Glomerular endothelial cell (primary cell): ENCODE measurements at regions not wholly inside any gene's neighbourhood (a gene's known extent, or its start where the extent isn't known, plus 50 kb on each side); places are given as distances from the start of the nearest gene placed in this dataset.

ENCODE experiments used
- DNase-seq: peaks from one replicate; pipeline ENCODE4 v3.0.0-alpha.2; 2011; ENCODE audit warnings: low read depth, low spot score; ENCODE audit errors: extremely low read depth

DNA sequence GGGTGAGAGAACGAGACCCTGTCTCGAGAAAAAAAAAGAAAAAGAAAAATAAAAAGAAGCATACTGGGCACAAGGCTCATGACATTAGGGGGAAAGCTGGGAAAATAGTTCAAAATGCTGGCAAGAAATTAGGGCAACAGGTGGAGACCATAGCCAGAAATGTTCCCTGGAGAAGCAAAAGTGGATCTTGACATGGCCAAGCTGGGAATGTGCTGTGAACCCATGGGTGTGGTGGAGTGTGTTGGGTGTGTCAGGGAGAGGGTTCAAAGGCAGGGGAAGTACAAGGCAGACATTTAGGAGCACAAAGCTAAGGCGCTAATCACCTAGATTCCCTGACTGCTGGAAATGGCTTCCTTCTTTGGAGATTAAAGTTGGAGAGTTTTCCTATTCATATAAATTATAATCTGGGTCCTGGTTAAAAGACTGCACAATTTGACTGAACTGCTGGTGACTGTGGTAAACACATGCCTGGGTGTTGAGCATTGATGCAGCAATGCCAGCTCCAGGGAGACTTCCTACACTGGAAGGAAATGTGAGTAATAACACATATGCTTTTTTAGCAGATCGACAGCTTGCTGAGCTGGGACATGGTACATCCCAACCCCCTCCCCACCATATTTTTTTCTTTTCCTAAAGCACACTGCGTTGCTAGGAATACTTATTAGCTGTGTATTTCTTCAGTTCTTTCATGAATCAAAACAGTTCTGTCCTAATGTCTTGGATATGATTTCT lies 70.1 kb upstream of the ARHGAP21 start:
- peak; percentile 33 for DNase-seq

DNA sequence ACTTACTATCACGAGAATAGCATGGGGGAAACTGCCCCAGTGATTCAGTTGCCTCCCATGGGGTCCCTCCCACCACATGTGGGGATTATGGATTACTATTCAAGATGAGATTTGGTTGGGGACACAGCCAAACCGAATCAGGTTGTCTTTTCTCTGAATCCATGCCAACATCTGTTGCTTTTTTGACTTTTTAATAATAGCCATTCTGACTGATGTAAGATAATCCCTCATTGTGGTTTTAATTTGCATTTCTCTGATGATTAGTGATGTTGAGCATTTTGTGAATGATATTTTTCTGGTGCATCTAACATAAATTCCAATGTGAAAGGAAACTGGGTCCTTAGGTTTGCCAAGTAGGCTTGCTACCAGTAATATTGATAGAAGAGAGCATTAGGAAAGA lies 69.0 kb upstream of the ARHGAP21 start:
- no peak for DNase-seq

DNA sequence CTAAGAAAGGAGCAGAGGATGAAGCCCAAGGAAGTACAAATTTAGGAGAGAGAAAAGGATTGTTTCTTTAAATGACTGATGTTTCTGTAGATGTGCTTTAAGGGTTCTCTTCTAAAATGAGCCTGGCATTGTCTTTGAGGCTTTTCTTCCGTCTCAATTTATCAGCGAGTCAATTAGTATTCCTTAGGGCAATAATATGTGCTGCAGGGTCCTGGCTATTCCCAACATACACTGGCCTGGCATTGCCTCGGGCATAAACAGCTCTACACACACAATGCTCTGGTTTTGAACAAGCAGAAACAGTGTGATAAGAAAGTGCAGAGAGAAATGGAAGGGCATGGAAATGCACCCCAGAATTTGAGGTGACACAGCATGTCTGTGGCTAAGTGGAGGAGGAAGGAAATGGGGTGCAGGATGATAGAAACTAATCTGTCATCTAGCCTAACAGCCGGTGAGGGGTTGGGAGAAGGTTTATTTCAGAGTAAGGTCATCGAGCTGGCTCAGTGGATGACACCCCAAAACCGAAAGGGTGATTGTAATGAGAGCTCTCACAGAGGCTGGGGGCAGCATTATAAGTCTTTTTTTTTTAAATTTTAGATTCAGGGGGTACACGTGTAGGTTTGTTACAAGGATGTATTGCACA lies 67.5 kb upstream of the ARHGAP21 start:
- DNase-seq: no peak

DNA sequence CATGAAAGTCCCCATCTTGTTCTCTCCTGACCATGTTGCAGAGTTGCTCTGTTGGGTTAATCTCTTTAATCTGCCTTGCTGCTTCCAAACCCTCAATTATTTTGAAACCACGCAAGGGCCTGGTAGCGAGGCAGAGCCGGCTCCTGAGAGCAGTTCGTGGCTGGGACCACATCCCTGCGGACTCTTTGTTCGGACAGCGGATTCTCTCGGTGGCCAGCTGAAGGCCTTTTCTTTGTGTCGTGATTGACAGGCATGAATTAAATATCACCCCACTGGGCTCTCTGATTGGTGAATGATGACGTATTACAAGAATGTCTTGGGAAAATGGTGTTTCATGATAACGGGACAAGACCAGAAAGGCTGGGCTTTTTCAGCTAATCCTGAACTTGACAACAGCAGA lies 66.9 kb upstream of the ARHGAP21 start:
- DNase-seq: no peak

DNA sequence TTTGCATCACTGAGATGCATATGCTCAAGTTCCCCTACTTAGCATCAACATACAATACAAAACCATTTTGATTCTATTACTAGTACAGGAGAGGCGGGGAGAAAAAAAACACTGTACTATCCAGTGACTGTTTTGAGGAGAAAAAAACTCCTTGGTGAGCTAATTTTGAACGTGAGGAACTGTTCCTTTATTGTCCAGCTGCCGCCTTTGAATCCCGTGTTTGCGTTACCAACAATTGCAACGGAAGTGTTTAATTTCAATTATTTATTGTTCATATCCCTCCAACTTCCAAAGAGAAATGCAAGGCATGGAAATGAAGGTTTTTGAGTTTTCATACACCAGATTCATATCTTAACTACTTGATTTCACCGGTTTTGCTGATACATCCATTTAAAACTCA lies 66.4 kb upstream of the ARHGAP21 start:
- no peak for DNase-seq

DNA sequence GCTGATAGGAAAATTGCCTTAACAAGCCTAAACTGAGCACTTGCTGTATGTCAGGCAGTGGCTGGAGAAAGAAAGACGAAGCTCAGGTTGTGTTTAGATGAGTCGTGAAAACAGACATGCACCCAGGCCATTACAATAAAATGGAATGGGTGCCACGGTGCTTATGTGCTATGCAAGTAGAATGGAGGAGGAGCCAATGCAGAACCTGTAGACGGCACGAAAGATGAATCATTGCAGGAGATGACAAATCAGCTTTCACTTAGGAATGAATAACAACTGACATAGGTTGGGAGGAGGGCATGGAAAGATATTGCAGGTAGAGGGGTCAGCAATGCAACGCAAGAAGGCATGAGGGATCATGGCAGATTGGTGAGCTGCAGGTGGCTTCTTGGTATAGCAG lies 61.2 kb upstream of the ARHGAP21 start:
- no peak for DNase-seq

DNA sequence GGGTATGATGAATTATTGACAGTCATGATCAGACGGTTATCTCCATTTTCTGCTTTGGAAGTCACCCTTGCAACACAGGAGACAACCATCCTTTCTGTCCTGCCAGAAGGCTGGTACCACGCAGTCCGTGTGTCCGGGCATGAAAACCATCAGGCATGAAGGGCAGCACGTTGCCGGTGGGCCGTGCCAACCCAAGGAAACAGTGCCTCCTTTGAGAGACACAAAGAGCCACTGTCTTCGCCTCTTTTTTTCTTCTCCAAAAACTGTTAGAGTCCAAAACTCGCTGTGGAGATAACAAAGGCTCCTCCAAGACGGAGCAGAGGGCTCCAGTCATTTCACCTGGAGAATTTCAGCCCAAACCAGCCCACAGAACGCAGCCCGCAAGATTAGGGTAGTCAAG lies 60.4 kb upstream of the ARHGAP21 start:
- no peak for DNase-seq

DNA sequence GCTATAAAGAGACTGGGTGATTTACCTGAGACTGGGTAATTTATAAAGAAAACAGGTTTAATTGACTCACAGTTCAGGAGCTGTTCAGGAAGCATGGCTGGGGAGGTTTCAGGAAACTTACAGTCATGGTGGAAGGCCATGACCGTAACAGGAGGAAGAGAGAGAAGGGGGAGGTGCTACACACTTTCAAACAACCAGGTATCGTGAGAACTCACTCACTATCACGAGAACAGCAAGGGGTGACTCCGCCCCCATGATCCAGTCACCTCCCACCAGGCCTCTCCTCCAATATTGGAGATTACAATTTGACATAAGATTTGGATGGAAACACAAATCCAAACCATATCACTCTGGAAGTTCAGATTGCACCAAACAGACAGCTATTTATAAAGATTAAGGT lies 59.8 kb upstream of the ARHGAP21 start:
- no peak for DNase-seq

DNA sequence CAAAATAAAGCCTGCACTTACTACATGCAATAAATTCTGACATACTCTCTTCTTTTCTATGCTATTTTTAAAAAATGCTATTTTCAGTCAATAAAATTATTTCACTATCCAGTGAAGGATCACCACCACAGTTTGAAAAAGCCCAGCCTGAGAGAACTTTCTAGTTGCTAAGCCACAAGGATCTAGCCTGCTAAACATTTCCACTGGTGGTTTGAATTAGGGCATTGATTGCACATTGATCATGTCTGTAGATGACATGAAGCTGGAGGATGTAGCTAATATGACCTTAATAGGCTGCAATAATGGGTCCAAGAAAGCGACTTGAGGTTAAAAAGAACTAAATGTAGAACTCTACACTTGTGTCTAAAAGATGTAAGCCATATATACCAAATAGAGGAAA lies 56.0 kb upstream of the ARHGAP21 start:
- DNase-seq: no peak

DNA sequence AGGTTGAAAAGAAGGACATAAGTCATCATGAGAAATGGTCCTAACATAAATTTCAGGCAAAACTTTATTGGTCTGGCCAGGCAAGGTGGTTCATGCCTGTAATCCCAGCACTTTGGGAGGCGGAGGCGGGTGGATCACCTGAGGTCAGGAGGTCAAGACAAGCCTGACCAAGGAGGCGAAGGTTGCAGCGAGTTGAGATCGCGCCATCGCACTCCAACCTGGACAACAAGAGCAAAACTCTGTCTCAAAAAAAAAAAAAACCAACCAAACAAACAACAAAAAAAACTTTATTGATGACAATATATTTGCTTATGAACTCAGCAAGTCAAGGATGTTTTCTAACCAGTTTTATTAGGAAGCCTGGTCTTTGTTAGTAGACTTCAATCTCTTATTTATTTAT lies 54.6 kb upstream of the ARHGAP21 start:
- DNase-seq: no peak

DNA sequence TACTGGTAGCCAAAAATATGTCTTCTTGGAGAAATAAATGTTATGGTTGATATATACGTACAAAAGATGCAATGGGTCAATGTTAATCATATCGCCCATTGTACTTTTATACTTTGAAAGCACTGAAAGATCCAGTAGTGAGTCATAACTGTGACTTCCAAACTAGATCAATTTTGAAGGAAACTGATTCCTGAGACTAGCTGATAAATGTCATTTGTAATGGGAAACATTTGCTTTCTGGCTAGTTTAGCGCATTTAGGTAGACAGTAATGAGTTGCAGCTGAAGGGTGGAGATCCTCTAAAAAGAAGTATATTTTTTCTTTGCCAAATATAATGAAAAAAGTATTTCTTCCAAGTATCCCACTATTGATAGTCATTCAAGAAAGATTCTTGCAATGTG lies 53.5 kb upstream of the ARHGAP21 start:
- DNase-seq: no peak

DNA sequence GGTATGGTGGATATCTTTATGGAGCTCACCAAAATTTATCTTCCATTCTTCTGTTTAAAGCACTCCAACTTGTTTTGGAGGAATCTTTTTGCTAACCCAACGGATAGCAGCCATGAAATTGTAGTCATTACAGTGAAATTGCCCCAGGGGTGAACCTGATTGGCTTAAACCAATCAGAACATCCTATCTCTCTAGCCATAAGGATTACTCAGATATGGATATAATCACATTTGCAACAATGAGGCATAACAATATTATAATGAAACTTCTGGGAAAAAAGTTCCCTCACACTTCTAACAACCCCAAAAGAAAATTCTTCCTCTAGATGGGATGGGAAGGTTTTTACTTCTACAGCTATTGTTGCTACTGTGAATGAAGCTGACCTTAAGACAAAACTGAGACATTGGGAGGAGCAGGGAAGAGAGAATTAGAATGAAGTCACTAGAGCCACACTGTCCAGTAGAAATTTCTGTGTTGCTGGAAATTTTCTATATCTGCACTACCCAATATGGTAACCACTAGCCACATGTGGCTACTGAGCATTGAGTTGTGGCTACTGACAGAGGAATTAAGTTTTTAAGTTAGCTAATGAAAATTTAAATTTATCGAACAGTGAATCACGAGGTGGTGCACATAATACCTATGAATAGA lies 50.4 kb upstream of the ARHGAP21 start:
- DNase-seq: no peak
